Body of pancreas (tissue), 4 donors: ENCODE measurements at regions not wholly inside any gene's neighbourhood (a gene's known extent, or its start where the extent isn't known, plus 50 kb on each side); places are given as distances from the start of the nearest gene placed in this dataset.
"Not testable (repeated sequence)": the region's sequence is repeated elsewhere in the genome, so short reads cannot be mapped to it uniquely, and the experiment has no call there.

Source experiments
- ATAC-seq: fragments of 150-250 bp; one replicate; pipeline ENCODE4 v1.9.1; 2016
- DNase-seq, 4 donors: peaks; one replicate each; pipeline ENCODE4 v3.0.0-alpha.2; 2019
- H3K27ac ChIP-seq, 4 donors: fragments of 200-600 bp; sonication (generic); 1 replicate in 3 of 4; 2 replicates in 1 of 4; pipeline versions ENCODE4 v1.5.1 to v1.6.1; 2016 to 2019; ENCODE audit warnings: mild to moderate bottlenecking in 1 of 4, mixed read lengths in 1 of 4, moderate library complexity in 1 of 4
- H3K27me3 ChIP-seq, 2 donors: fragments of 200-600 bp; sonication (generic); one replicate each; pipeline ENCODE4 v1.6.0; 2016; ENCODE audit warnings: mild to moderate bottlenecking in 1 of 2
- H3K36me3 ChIP-seq, 2 donors: fragments of 200-600 bp; sonication (generic); replicated peaks in 1 of 2; 2 replicates each; pipeline ENCODE4 v1.5.1; 2016; ENCODE audit warnings: low read depth in 2 of 2; ENCODE audit not compliant: insufficient read depth in 1 of 2
- H3K4me1 ChIP-seq: fragments of 200-600 bp; sonication (generic); one replicate; pipeline ENCODE4 v1.6.0; 2016
- H3K4me3 ChIP-seq, 2 donors: fragments of 200-600 bp; sonication (generic); 1 replicate in 1 of 2; 2 replicates in 1 of 2; pipeline ENCODE4 v1.5.1; 2016 to 2019
- H3K9me3 ChIP-seq, 3 donors: fragments of 200-600 bp; sonication (generic); 1 replicate in 2 of 3; 2 replicates in 1 of 3; pipeline ENCODE4 v1.5.1; 2016
- POLR2A ChIP-seq, 3 donors: fragments of 450-650 bp; IDR thresholded peaks; one replicate each; pipeline ENCODE4 v1.6.1; 2016; ENCODE audit warnings: antibody characterized with exemption in 3 of 3, mild to moderate bottlenecking in 2 of 3
- WGBS, 2 donors: methylation state at CpG; one replicate each; pipeline ENCODE4 v1.1.5; 2017; 5-methylcytosine and 5-hydroxymethylcytosine counted together
- intact Hi-C: fragments of 100-400 bp; cut with DNase I; formaldehyde crosslinking; loops from one replicate; pipeline ENCODE4 v1.15.1; 2023
- TF ChIP-seq, protein P1 (sequence below), 7 experiments: fragments of 450-650 bp in 4 of 7; fragments of 200-600 bp in 3 of 7; sonication (generic) in 3 of 7; IDR thresholded peaks; one replicate each; pipeline ENCODE4 v1.5.1; 2016 to 2019; ENCODE audit warnings: antibody characterized with exemption in 7 of 7

GRCh38 chr2:199055336-199055735 lies 402.4 kb downstream of the SATB2 start:
- Histone ChIP-seq H3K4me1 (no peaks in the 10 kb centered on the region), H3K4me3 (no peak overlapping the region), H3K27me3 (no peaks in the 10 kb centered on the region), H3K27ac (no peak overlapping the region), H3K9me3 (no peaks in the 10 kb centered on the region), H3K36me3 (no peaks in the 10 kb centered on the region)
- TF ChIP-seq POLR2A (IDR thresholded peaks at IDR 0.05) = no peak
- TF ChIP-seq, protein P1, sequence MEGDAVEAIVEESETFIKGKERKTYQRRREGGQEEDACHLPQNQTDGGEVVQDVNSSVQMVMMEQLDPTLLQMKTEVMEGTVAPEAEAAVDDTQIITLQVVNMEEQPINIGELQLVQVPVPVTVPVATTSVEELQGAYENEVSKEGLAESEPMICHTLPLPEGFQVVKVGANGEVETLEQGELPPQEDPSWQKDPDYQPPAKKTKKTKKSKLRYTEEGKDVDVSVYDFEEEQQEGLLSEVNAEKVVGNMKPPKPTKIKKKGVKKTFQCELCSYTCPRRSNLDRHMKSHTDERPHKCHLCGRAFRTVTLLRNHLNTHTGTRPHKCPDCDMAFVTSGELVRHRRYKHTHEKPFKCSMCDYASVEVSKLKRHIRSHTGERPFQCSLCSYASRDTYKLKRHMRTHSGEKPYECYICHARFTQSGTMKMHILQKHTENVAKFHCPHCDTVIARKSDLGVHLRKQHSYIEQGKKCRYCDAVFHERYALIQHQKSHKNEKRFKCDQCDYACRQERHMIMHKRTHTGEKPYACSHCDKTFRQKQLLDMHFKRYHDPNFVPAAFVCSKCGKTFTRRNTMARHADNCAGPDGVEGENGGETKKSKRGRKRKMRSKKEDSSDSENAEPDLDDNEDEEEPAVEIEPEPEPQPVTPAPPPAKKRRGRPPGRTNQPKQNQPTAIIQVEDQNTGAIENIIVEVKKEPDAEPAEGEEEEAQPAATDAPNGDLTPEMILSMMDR (IDR thresholded peaks at IDR 0.05) = no peak
- ATAC-seq (no peak), DNase-seq (no peak)
- 40 to 42% methylated on average over 2 of the region's 2 CpGs for WGBS, 2 donors
- intact Hi-C loops = no loop called here

GRCh38 chr2:199042660-199043379 lies 414.9 kb downstream of the SATB2 start:
- TF ChIP-seq, protein P1 (IDR thresholded peaks at IDR 0.05) = no peak
- TF ChIP-seq POLR2A (IDR thresholded peaks at IDR 0.05) = no peak
- Histone ChIP-seq H3K27ac (no peak overlapping the region), H3K27me3 (no peaks in the 10 kb centered on the region), H3K4me3 (no peak overlapping the region), H3K9me3 (no peaks in the 10 kb centered on the region), H3K4me1 (no peaks in the 10 kb centered on the region), H3K36me3 (no peaks in the 10 kb centered on the region)
- no peak for DNase-seq
- no peak for ATAC-seq
- intact Hi-C loops = no loop called here
- WGBS, 2 donors = 58 to 64% methylated on average over 2 of the region's 2 CpGs

DNA sequence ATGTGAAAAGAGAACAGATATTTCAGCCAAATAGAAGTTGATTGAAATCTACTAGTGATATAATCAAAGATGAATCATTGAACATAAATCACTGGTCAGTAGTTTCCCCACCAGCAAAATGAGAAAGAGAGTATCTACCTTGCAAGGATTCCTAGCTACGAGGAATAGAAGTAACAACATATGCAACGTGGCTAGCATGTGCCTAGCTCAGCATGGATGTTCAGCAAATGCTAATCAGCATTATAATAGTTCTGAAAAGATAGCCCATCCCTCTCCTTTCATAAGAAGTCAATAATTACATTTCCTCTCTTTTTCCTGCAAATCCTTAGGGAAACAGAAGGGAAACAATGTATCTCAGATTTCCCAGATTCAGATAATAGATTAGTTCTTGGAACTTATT lies 417.2 kb downstream of the SATB2 start:
- no peak overlapping the region for H3K27ac ChIP-seq
- TF ChIP-seq, protein P1 (IDR thresholded peaks at IDR 0.05) = no peak
- no peak for TF ChIP-seq POLR2A (IDR thresholded peaks at IDR 0.05)
- no peak overlapping the region for H3K4me3 ChIP-seq
- ATAC-seq (no peak), DNase-seq (no peak)
- no peaks in the 10 kb centered on the region for H3K27me3 ChIP-seq
- H3K4me1 ChIP-seq = no peaks in the 10 kb centered on the region
- H3K9me3 ChIP-seq = no peaks in the 10 kb centered on the region
- no peaks in the 10 kb centered on the region for H3K36me3 ChIP-seq
- 35% methylated on average over 2 of the region's 2 CpGs for WGBS, 2 donors
- intact Hi-C loops = no loop called here

DNA sequence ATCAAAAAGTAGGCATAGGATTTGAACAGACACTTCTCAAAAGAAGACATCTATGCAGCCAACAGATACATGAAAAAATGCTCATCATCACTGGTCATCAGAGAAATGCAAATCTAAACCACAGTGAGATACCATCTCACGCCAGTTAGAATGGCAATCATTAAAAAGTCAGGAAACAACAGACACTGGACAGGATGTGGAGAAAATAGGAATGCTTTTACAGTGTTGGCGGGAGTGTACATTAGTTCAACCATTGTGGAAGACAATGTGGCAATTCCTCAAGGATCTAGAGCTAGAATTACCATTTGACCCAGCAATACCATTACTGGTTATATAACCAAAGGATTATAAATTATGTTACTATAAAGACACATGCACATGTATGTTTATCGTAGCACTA lies 424.0 kb downstream of the SATB2 start:
- H3K4me3 ChIP-seq, H3K27me3 ChIP-seq, H3K27ac ChIP-seq, intact Hi-C loops, H3K36me3 ChIP-seq, DNase-seq, ATAC-seq, H3K9me3 ChIP-seq, H3K4me1 ChIP-seq: not testable (repeated sequence)
- 76 to 86% methylated on average over 3 of the region's 3 CpGs for WGBS, 2 donors

- WGBS, 2 donors = 34 to 45% methylated on average over 3 of the region's 3 CpGs
- H3K36me3 ChIP-seq = no peaks in the 10 kb centered on the region
- H3K9me3 ChIP-seq = no peaks in the 10 kb centered on the region
- ATAC-seq (no peak), DNase-seq (no peak)
- H3K27me3 ChIP-seq = no peaks in the 10 kb centered on the region
- TF ChIP-seq POLR2A (IDR thresholded peaks at IDR 0.05) = no peak
- TF ChIP-seq, protein P1 (IDR thresholded peaks at IDR 0.05) = no peak
- intact Hi-C loops = no loop called here
- H3K4me1 ChIP-seq = no peaks in the 10 kb centered on the region
- no peak overlapping the region for H3K27ac ChIP-seq
- no peak overlapping the region for H3K4me3 ChIP-seq
These were observed 432.6 kb downstream of the SATB2 start for GRCh38 chr2:199025146-199025545.
